ENCODE measurements at regions not wholly inside any gene's neighbourhood (a gene's known extent, or its start where the extent isn't known, plus 50 kb on each side); places are given as distances from the start of the nearest gene placed in this dataset.

- DNase-seq = no peak
These were observed 353.9 kb upstream of the TBX3 start for GRCh38 chr12:115037830-115038229.

- DNase-seq = no peak
These were observed 351.6 kb upstream of the TBX3 start for GRCh38 chr12:115035535-115036107.

- DNase-seq = no peak
These were observed 348.5 kb upstream of the TBX3 start for GRCh38 chr12:115032521-115032920.

GRCh38 chr12:115030017-115030416 lies 346.0 kb upstream of the TBX3 start:
- DNase-seq = no peak

GRCh38 chr12:115024531-115024930 lies 340.6 kb upstream of the TBX3 start:
- DNase-seq = no peak

- no peak for DNase-seq
These were observed 339.6 kb upstream of the TBX3 start for GRCh38 chr12:115023279-115024265.

- DNase-seq = no peak
These were observed 336.1 kb upstream of the TBX3 start for GRCh38 chr12:115020091-115020490.

- no peak for DNase-seq
These were observed 333.4 kb upstream of the TBX3 start for GRCh38 chr12:115017346-115017745.

- no peak for DNase-seq
These were observed 329.4 kb upstream of the TBX3 start for GRCh38 chr12:115013236-115013981.

- DNase-seq = no peak
These were observed 328.9 kb upstream of the TBX3 start for GRCh38 chr12:115012861-115013235.

GRCh38 chr12:115011703-115012102 lies 327.7 kb upstream of the TBX3 start:
- no peak for DNase-seq

GRCh38 chr12:115010324-115010995 lies 326.5 kb upstream of the TBX3 start:
- no peak for DNase-seq

- no peak for DNase-seq
These were observed 325.0 kb upstream of the TBX3 start for GRCh38 chr12:115008929-115009328.

GRCh38 chr12:115004470-115005146 lies 320.6 kb upstream of the TBX3 start:
- no peak for DNase-seq

GRCh38 chr12:115002434-115002833 lies 318.5 kb upstream of the TBX3 start:
- no peak for DNase-seq

- DNase-seq = no peak
These were observed 317.7 kb upstream of the TBX3 start for GRCh38 chr12:115001571-115002180.

GRCh38 chr12:115000038-115000437 lies 316.1 kb upstream of the TBX3 start:
- DNase-seq = no peak

GRCh38 chr12:114998750-114999128 lies 314.8 kb upstream of the TBX3 start:
- DNase-seq = no peak

- no peak for DNase-seq
These were observed 314.3 kb upstream of the TBX3 start for GRCh38 chr12:114998118-114998749.

- DNase-seq = no peak
These were observed 312.4 kb upstream of the TBX3 start for GRCh38 chr12:114996382-114996781.

GRCh38 chr12:114995891-114996290 lies 311.9 kb upstream of the TBX3 start:
- DNase-seq = no peak

- no peak for DNase-seq
These were observed 309.2 kb upstream of the TBX3 start for GRCh38 chr12:114993165-114993564.
